H1 (cell line): ENCODE measurements at regions not wholly inside any gene's neighbourhood (a gene's known extent, or its start where the extent isn't known, plus 50 kb on each side); places are given as distances from the start of the nearest gene placed in this dataset.

Experiments used
- CTCF ChIA-PET: fragments of 300-600 bp; sonication (Branson Sonifier 250); formaldehyde crosslinking; loops from one replicate; lab custom pipeline; 2021; ENCODE audit not compliant: partially characterized antibody; lab: Charles Lee
- POLR2A ChIA-PET: fragments of 300-600 bp; sonication (Branson Sonifier 250); formaldehyde crosslinking; loops from one replicate; lab custom pipeline; 2021; ENCODE audit warnings: inconsistent platforms; ENCODE audit not compliant: partially characterized antibody; lab: Charles Lee
- DNase-seq, 2 experiments: peaks; one replicate each; pipeline versions ENCODE4 v3.0.0 to v3.0.0-alpha.2; 2010 to 2022; ENCODE audit warnings: low spot score in 2 of 2, low read depth in 1 of 2, mixed read lengths in 1 of 2
- FAIRE-seq: peaks from 2 replicates; lab custom pipeline; 2011; peaks lifted over from hg19 to GRCh38; lab: Jason Lieb, UNC
- H2AFZ ChIP-seq: 2 replicates; pipeline ENCODE4 v1.8.1; 2012; ENCODE audit warnings: low read length, inconsistent platforms
- H2AK5ac ChIP-seq: 2 replicates; pipeline ENCODE4 v1.6.1; 2013; ENCODE audit warnings: low read depth, low read length
- H2BK120ac ChIP-seq: replicated peaks from 2 replicates; pipeline ENCODE3; 2013; ENCODE audit warnings: low read depth, low read length, inconsistent platforms
- H2BK12ac ChIP-seq: 2 replicates; pipeline ENCODE4 v1.6.1; 2013; ENCODE audit warnings: low read depth, low read length
- H2BK15ac ChIP-seq: 2 replicates; pipeline ENCODE4 v1.6.1; 2013; ENCODE audit warnings: low read length
- H2BK20ac ChIP-seq: 2 replicates; pipeline ENCODE4 v1.6.1; 2013; ENCODE audit warnings: low read length
- H2BK5ac ChIP-seq: 2 replicates; pipeline ENCODE4 v1.6.1; 2013; ENCODE audit warnings: low read depth, low read length
- H3K14ac ChIP-seq: 2 replicates; pipeline ENCODE4 v1.6.1; 2013; ENCODE audit warnings: inconsistent platforms; ENCODE audit not compliant: insufficient read length
- H3K18ac ChIP-seq: 2 replicates; pipeline ENCODE4 v1.6.1; 2013; ENCODE audit warnings: low read length; ENCODE audit errors: extremely low read depth
- H3K23ac ChIP-seq: 2 replicates; pipeline ENCODE4 v1.6.1; 2013; ENCODE audit warnings: inconsistent platforms; ENCODE audit not compliant: insufficient read length
- H3K23me2 ChIP-seq: 2 replicates; pipeline ENCODE4 v1.6.1; 2013; ENCODE audit warnings: low read depth, low read length
- H3K27ac ChIP-seq: 2 replicates; pipeline ENCODE4 v1.6.1; 2011; ENCODE audit warnings: low read depth, low read length, inconsistent platforms
- H3K27me3 ChIP-seq, 4 experiments: replicated peaks in 1 of 4; 1 replicate in 1 of 4; 2 replicates in 3 of 4; pipeline versions ENCODE4 v1.6.1 to v1.8.1; 2011 to 2013; ENCODE audit warnings: low read length in 3 of 4, mild to moderate bottlenecking in 3 of 4, inconsistent platforms in 2 of 4, mixed read lengths in 2 of 4, moderate library complexity in 1 of 4; ENCODE audit not compliant: control insufficient read depth in 3 of 4, insufficient read depth in 3 of 4; ENCODE audit errors: extremely low read depth in 1 of 4
- H3K36me3 ChIP-seq, 4 experiments: 2 replicates each; pipeline versions ENCODE4 v1.6.1 to v1.8.1; 2011 to 2013; ENCODE audit warnings: mild to moderate bottlenecking in 4 of 4, low read length in 3 of 4, moderate library complexity in 2 of 4, control low read depth in 1 of 4, inconsistent platforms in 1 of 4; ENCODE audit not compliant: insufficient read depth in 4 of 4, control insufficient read depth in 2 of 4
- H3K4ac ChIP-seq: replicated peaks from 2 replicates; pipeline ENCODE3; 2013; ENCODE audit warnings: low read length, low read depth, mixed read lengths, inconsistent platforms; ENCODE audit not compliant: insufficient read length
- H3K4me1 ChIP-seq, 4 experiments: replicated peaks in 1 of 4; 1 replicate in 1 of 4; 2 replicates in 3 of 4; pipeline versions ENCODE4 v1.6.1 to v1.8.1; 2011 to 2013; ENCODE audit warnings: low read length in 3 of 4, inconsistent platforms in 2 of 4, mixed read lengths in 1 of 4; ENCODE audit not compliant: insufficient read depth in 4 of 4, control insufficient read depth in 3 of 4
- H3K4me2 ChIP-seq, 2 experiments: 2 replicates each; pipeline versions ENCODE4 v1.6.1 to v1.8.1; 2011 to 2013; ENCODE audit warnings: low read depth in 2 of 2, low read length in 2 of 2, control low read depth in 1 of 2, inconsistent platforms in 1 of 2, mild to moderate bottlenecking in 1 of 2; ENCODE audit not compliant: insufficient read depth in 1 of 2
- H3K4me3 ChIP-seq, 4 experiments: fragments of 200-600, 300-600 bp in 1 of 4; sonication (generic), shearing (Covaris generic), sonication (Bioruptor Twin) in 1 of 4; 2 replicates each; pipeline versions ENCODE4 v1.5.1 to v1.8.1; 2011 to 2016; ENCODE audit warnings: low read length in 4 of 4, low read depth in 3 of 4, control low read depth in 2 of 4, inconsistent platforms in 2 of 4, mild to moderate bottlenecking in 2 of 4, mixed read lengths in 1 of 4, moderate library complexity in 1 of 4; ENCODE audit not compliant: insufficient read depth in 2 of 4; ENCODE audit errors: extremely low read depth in 1 of 4
- H3K56ac ChIP-seq: replicated peaks from 2 replicates; pipeline ENCODE3; 2013; ENCODE audit warnings: low read depth, mild to moderate bottlenecking, mixed read lengths, low read length, inconsistent platforms; ENCODE audit not compliant: insufficient read length
- H3K79me1 ChIP-seq: 2 replicates; pipeline ENCODE4 v1.6.1; 2013; ENCODE audit warnings: low read depth, low read length, control low read depth
- H3K79me2 ChIP-seq, 2 experiments: 2 replicates each; pipeline versions ENCODE4 v1.6.1 to v1.8.1; 2012 to 2013; ENCODE audit warnings: low read length in 2 of 2, mild to moderate bottlenecking in 2 of 2, inconsistent platforms in 1 of 2; ENCODE audit not compliant: insufficient read depth in 2 of 2, control insufficient read depth in 1 of 2
- H3K9ac ChIP-seq, 4 experiments: replicated peaks in 1 of 4; 1 replicate in 1 of 4; 2 replicates in 3 of 4; pipeline versions ENCODE4 v1.6.1 to v1.8.1; 2011 to 2013; ENCODE audit warnings: low read depth in 3 of 4, low read length in 3 of 4, control low read depth in 2 of 4, mild to moderate bottlenecking in 2 of 4, moderate library complexity in 2 of 4, inconsistent platforms in 1 of 4; ENCODE audit errors: extremely low read depth in 1 of 4
- H3K9me3 ChIP-seq, 2 experiments: 2 replicates each; pipeline versions ENCODE4 v1.6.1 to v1.8.1; 2012 to 2013; ENCODE audit warnings: mild to moderate bottlenecking in 2 of 2, moderate library complexity in 2 of 2, control low read depth in 1 of 2, inconsistent platforms in 1 of 2, low read depth in 1 of 2, low read length in 1 of 2, mixed read lengths in 1 of 2; ENCODE audit not compliant: insufficient read depth in 2 of 2
- H4K20me1 ChIP-seq, 2 experiments: replicated peaks in 1 of 2; 2 replicates each; pipeline versions ENCODE3 to v1.8.1; 2011 to 2013; ENCODE audit warnings: inconsistent platforms in 2 of 2, low read length in 2 of 2, mild to moderate bottlenecking in 1 of 2; ENCODE audit not compliant: insufficient read depth in 2 of 2, control insufficient read depth in 1 of 2
- H4K5ac ChIP-seq: 2 replicates; pipeline ENCODE4 v1.6.1; 2013; ENCODE audit warnings: low read length, low read depth, mixed read lengths, inconsistent platforms; ENCODE audit not compliant: insufficient read length
- H4K8ac ChIP-seq: 2 replicates; pipeline ENCODE4 v1.8.0; 2013; ENCODE audit warnings: mild to moderate bottlenecking, moderate library complexity, low read length, inconsistent platforms; ENCODE audit not compliant: insufficient read depth; ENCODE audit errors: extremely low read depth
- H4K91ac ChIP-seq: replicated peaks from 2 replicates; pipeline ENCODE3; 2013; ENCODE audit warnings: low read length, mixed read lengths, inconsistent platforms; ENCODE audit not compliant: insufficient read length
- GABPA ChIP-seq: IDR thresholded peaks from 2 replicates; pipeline ENCODE4 v1.6.1; 2011; ENCODE audit warnings: mild to moderate bottlenecking, low read length, moderate library complexity, borderline replicate concordance; ENCODE audit not compliant: insufficient read depth
- HDAC6 ChIP-seq: IDR thresholded peaks from one replicate; pipeline ENCODE4 v1.7.1; 2012; ENCODE audit warnings: low read depth, mild to moderate bottlenecking, inconsistent platforms, low read length, moderate library complexity
- MAFK ChIP-seq: IDR thresholded peaks from 2 replicates; pipeline ENCODE4 v1.6.1; 2012; ENCODE audit warnings: low read depth, mild to moderate bottlenecking, improper control_type of control experiment, low read length
- POLR2AphosphoS5 ChIP-seq: IDR thresholded peaks from 2 replicates; pipeline ENCODE4 v1.6.1; 2011; ENCODE audit warnings: low read depth, low read length
- RBBP5 ChIP-seq: IDR thresholded peaks from 2 replicates; pipeline ENCODE4 v1.7.1; 2012; ENCODE audit warnings: low read depth, mild to moderate bottlenecking, inconsistent platforms, low read length, moderate library complexity, borderline replicate concordance
- RXRA ChIP-seq: IDR thresholded peaks from 2 replicates; pipeline ENCODE4 v1.6.1; 2011; ENCODE audit warnings: low read depth, mild to moderate bottlenecking, low read length, moderate library complexity; ENCODE audit not compliant: insufficient read depth
- SAP30 ChIP-seq: fragments of 300-600 bp; sonication (generic); IDR thresholded peaks from 2 replicates; pipeline ENCODE4 v1.7.1; 2012; ENCODE audit warnings: low read length, moderate library complexity, mild to moderate bottlenecking, inconsistent platforms; ENCODE audit not compliant: insufficient read depth, insufficient replicate concordance
- SIN3A ChIP-seq, 2 experiments: IDR thresholded peaks in 1 of 2; conservative IDR thresholded peaks in 1 of 2; 2 replicates each; pipeline ENCODE4 v1.6.1; 2011 to 2012; ENCODE audit warnings: low read length in 2 of 2, improper control_type of control experiment in 1 of 2, low read depth in 1 of 2, mild to moderate bottlenecking in 1 of 2
- SIRT6 ChIP-seq: IDR thresholded peaks from one replicate; pipeline ENCODE4 v1.7.1; 2012; ENCODE audit warnings: low read length, inconsistent platforms
- TAF7 ChIP-seq: optimal IDR thresholded peaks from 2 replicates; pipeline ENCODE3; 2011; ENCODE audit warnings: low read depth, mild to moderate bottlenecking, inconsistent platforms, low read length, moderate library complexity, borderline replicate concordance
- TCF12 ChIP-seq: IDR thresholded peaks from 2 replicates; pipeline ENCODE4 v1.6.1; 2011; ENCODE audit warnings: low read depth, mild to moderate bottlenecking, low read length
- YY1 ChIP-seq: IDR thresholded peaks from 2 replicates; pipeline ENCODE4 v1.6.1; 2011; ENCODE audit warnings: low read depth, mild to moderate bottlenecking, low read length
- ZNF274 ChIP-seq: IDR thresholded peaks from 2 replicates; pipeline ENCODE4 v1.7.0; 2012; ENCODE audit warnings: low read length, borderline replicate concordance; ENCODE audit errors: extremely low read depth
- TF ChIP-seq, protein P1 (sequence below), 3 experiments: IDR thresholded peaks; 1 replicate in 2 of 3; 2 replicates in 1 of 3; pipeline versions ENCODE4 v1.5.1 to v1.6.1; 2011; ENCODE audit warnings: low read length in 3 of 3, mild to moderate bottlenecking in 3 of 3, inconsistent platforms in 2 of 3, low read depth in 1 of 3, moderate library complexity in 1 of 3; ENCODE audit not compliant: insufficient read depth in 1 of 3; ENCODE audit errors: control extremely low read depth in 1 of 3

DNA sequence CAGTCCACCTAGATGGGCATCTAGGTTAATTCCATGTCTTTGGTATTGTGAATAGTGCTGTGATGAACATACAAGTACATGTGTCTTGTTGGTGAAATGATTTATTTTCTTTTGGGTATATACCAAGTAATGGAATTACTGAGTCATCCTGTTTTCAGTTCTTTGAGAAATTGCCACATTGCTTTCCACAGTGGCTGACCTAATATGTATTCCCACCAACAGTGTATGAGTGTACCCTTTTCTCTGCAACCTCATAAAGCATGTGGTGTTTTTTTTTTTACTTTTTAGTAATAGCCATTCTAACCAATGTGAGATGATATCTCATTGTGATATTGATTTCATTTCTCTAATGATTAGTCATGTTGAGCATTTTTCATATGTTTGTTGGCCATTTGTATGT, 86.0 kb upstream of the NDN start:
- no peak overlapping the region for H3K18ac ChIP-seq
- no peak overlapping the region for H2AK5ac ChIP-seq
- no peak overlapping the region for H4K5ac ChIP-seq
- H4K8ac ChIP-seq, result no peak overlapping the region
- no peak for FAIRE-seq
- H3K79me2 ChIP-seq, result no peaks in the 10 kb centered on the region
- H3K27ac ChIP-seq, result no peak overlapping the region
- H2BK20ac ChIP-seq, result no peak overlapping the region
- no peak overlapping the region for H3K14ac ChIP-seq
- no peak overlapping the region for H3K4me3 ChIP-seq
- POLR2A ChIA-PET, result no interaction called here
- H3K4ac ChIP-seq, result no peak overlapping the region
- H3K27me3 ChIP-seq, result no peaks in the 10 kb centered on the region
- no peak overlapping the region for H2BK120ac ChIP-seq
- DNase-seq, result no peak
- H4K20me1 ChIP-seq, result no peaks in the 10 kb centered on the region
- H3K4me2 ChIP-seq, result no peak overlapping the region
- H3K9ac ChIP-seq, result no peak overlapping the region
- H2BK12ac ChIP-seq, result no peak overlapping the region
- H3K23me2 ChIP-seq, result no peaks in the 10 kb centered on the region
- CTCF ChIA-PET, result no interaction called here
- H2AFZ ChIP-seq, result no peak overlapping the region
- H2BK15ac ChIP-seq, result no peak overlapping the region
- H3K4me1 ChIP-seq, result no peaks in the 10 kb centered on the region
- H3K36me3 ChIP-seq, result no peaks in the 10 kb centered on the region
- no peaks in the 10 kb centered on the region for H3K79me1 ChIP-seq
- no peak overlapping the region for H2BK5ac ChIP-seq
- H4K91ac ChIP-seq, result no peak overlapping the region
- H3K9me3 ChIP-seq, result peaks cover 2 to 15% of the 10 kb centered on the region in 2 experiments; a peak in 2 of 4 replicates
- no peak overlapping the region for H3K23ac ChIP-seq
- no peak overlapping the region for H3K56ac ChIP-seq
- no peak for TF ChIP-seq HDAC6
- TF ChIP-seq SAP30, result no peak
- no peak for TF ChIP-seq RBBP5
- TF ChIP-seq TCF12, result no peak
- no peak for TF ChIP-seq GABPA
- TF ChIP-seq POLR2AphosphoS5, result no peak
- TF ChIP-seq RXRA, result no peak
- TF ChIP-seq TAF7, result no peak
- TF ChIP-seq YY1, result no peak
- TF ChIP-seq MAFK, result no peak
- no peak for TF ChIP-seq SIRT6
- TF ChIP-seq, protein P1, sequence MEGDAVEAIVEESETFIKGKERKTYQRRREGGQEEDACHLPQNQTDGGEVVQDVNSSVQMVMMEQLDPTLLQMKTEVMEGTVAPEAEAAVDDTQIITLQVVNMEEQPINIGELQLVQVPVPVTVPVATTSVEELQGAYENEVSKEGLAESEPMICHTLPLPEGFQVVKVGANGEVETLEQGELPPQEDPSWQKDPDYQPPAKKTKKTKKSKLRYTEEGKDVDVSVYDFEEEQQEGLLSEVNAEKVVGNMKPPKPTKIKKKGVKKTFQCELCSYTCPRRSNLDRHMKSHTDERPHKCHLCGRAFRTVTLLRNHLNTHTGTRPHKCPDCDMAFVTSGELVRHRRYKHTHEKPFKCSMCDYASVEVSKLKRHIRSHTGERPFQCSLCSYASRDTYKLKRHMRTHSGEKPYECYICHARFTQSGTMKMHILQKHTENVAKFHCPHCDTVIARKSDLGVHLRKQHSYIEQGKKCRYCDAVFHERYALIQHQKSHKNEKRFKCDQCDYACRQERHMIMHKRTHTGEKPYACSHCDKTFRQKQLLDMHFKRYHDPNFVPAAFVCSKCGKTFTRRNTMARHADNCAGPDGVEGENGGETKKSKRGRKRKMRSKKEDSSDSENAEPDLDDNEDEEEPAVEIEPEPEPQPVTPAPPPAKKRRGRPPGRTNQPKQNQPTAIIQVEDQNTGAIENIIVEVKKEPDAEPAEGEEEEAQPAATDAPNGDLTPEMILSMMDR (IDR thresholded peaks at IDR 0.05; ENCODE audit: control extremely low read depth in 1 of 3, insufficient read depth in 1 of 3, low read depth in 1 of 3, low read length in 3 of 3), result no peak
- TF ChIP-seq SIN3A (conservative IDR thresholded peaks at IDR 0.05 in 1 of 2, IDR thresholded peaks at IDR 0.05 in 1 of 2; ENCODE audit: low read depth in 1 of 2, low read length in 2 of 2), result no peak
- no peak for TF ChIP-seq ZNF274
